Right lobe of liver (tissue), 4 donors: ENCODE measurements at regions not wholly inside any gene's neighbourhood (a gene's known extent, or its start where the extent isn't known, plus 50 kb on each side); places are given as distances from the start of the nearest gene placed in this dataset.

Experiments used
- POLR2A ChIP-seq: fragments of 450-650 bp; IDR thresholded peaks from one replicate; pipeline ENCODE4 v1.6.1; 2017; ENCODE audit warnings: antibody characterized with exemption, mild to moderate bottlenecking
- TF ChIP-seq, protein P1 (sequence below), 4 donors: fragments of 200-600 bp in 3 of 4; fragments of 450-650 bp in 1 of 4; IDR thresholded peaks; one replicate each; pipeline versions ENCODE4 v1.5.1 to v1.8.0; 2016 to 2022; ENCODE audit warnings: antibody characterized with exemption in 4 of 4, mild to moderate bottlenecking in 2 of 4
- donor health status: DM: no; HTN: no; CAD: no.
- donor health status: DM: no; HTN: no; CAD: no.
- donor health status: DM: no; HTN: yes; CAD: no.

GRCh38 chr13:67353941-67354340, 123.8 kb upstream of the PCDH9 start:
- TF ChIP-seq POLR2A = no peak
- TF ChIP-seq, protein P1, sequence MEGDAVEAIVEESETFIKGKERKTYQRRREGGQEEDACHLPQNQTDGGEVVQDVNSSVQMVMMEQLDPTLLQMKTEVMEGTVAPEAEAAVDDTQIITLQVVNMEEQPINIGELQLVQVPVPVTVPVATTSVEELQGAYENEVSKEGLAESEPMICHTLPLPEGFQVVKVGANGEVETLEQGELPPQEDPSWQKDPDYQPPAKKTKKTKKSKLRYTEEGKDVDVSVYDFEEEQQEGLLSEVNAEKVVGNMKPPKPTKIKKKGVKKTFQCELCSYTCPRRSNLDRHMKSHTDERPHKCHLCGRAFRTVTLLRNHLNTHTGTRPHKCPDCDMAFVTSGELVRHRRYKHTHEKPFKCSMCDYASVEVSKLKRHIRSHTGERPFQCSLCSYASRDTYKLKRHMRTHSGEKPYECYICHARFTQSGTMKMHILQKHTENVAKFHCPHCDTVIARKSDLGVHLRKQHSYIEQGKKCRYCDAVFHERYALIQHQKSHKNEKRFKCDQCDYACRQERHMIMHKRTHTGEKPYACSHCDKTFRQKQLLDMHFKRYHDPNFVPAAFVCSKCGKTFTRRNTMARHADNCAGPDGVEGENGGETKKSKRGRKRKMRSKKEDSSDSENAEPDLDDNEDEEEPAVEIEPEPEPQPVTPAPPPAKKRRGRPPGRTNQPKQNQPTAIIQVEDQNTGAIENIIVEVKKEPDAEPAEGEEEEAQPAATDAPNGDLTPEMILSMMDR (IDR thresholded peaks at IDR 0.05) = no peak
